H1 (cell line): ENCODE measurements at regions not wholly inside any gene's neighbourhood (a gene's known extent, or its start where the extent isn't known, plus 50 kb on each side); places are given as distances from the start of the nearest gene placed in this dataset.

Experiments used
- CTCF ChIA-PET: fragments of 300-600 bp; sonication (Branson Sonifier 250); formaldehyde crosslinking; loops from one replicate; lab custom pipeline; 2021; ENCODE audit not compliant: partially characterized antibody; lab: Charles Lee
- POLR2A ChIA-PET: fragments of 300-600 bp; sonication (Branson Sonifier 250); formaldehyde crosslinking; loops from one replicate; lab custom pipeline; 2021; ENCODE audit warnings: inconsistent platforms; ENCODE audit not compliant: partially characterized antibody; lab: Charles Lee
- DNase-seq, 2 experiments: peaks; one replicate each; pipeline versions ENCODE4 v3.0.0 to v3.0.0-alpha.2; 2010 to 2022; ENCODE audit warnings: low spot score in 2 of 2, low read depth in 1 of 2, mixed read lengths in 1 of 2
- FAIRE-seq: peaks from 2 replicates; lab custom pipeline; 2011; peaks lifted over from hg19 to GRCh38; lab: Jason Lieb, UNC
- H2AFZ ChIP-seq: 2 replicates; pipeline ENCODE4 v1.8.1; 2012; ENCODE audit warnings: low read length, inconsistent platforms
- H2AK5ac ChIP-seq: 2 replicates; pipeline ENCODE4 v1.6.1; 2013; ENCODE audit warnings: low read depth, low read length
- H2BK120ac ChIP-seq: replicated peaks from 2 replicates; pipeline ENCODE3; 2013; ENCODE audit warnings: low read depth, low read length, inconsistent platforms
- H2BK12ac ChIP-seq: 2 replicates; pipeline ENCODE4 v1.6.1; 2013; ENCODE audit warnings: low read depth, low read length
- H2BK15ac ChIP-seq: 2 replicates; pipeline ENCODE4 v1.6.1; 2013; ENCODE audit warnings: low read length
- H2BK20ac ChIP-seq: 2 replicates; pipeline ENCODE4 v1.6.1; 2013; ENCODE audit warnings: low read length
- H2BK5ac ChIP-seq: 2 replicates; pipeline ENCODE4 v1.6.1; 2013; ENCODE audit warnings: low read depth, low read length
- H3K14ac ChIP-seq: 2 replicates; pipeline ENCODE4 v1.6.1; 2013; ENCODE audit warnings: inconsistent platforms; ENCODE audit not compliant: insufficient read length
- H3K18ac ChIP-seq: 2 replicates; pipeline ENCODE4 v1.6.1; 2013; ENCODE audit warnings: low read length; ENCODE audit errors: extremely low read depth
- H3K23ac ChIP-seq: 2 replicates; pipeline ENCODE4 v1.6.1; 2013; ENCODE audit warnings: inconsistent platforms; ENCODE audit not compliant: insufficient read length
- H3K23me2 ChIP-seq: 2 replicates; pipeline ENCODE4 v1.6.1; 2013; ENCODE audit warnings: low read depth, low read length
- H3K27ac ChIP-seq: 2 replicates; pipeline ENCODE4 v1.6.1; 2011; ENCODE audit warnings: low read depth, low read length, inconsistent platforms
- H3K27me3 ChIP-seq, 4 experiments: replicated peaks in 1 of 4; 1 replicate in 1 of 4; 2 replicates in 3 of 4; pipeline versions ENCODE4 v1.6.1 to v1.8.1; 2011 to 2013; ENCODE audit warnings: low read length in 3 of 4, mild to moderate bottlenecking in 3 of 4, inconsistent platforms in 2 of 4, mixed read lengths in 2 of 4, moderate library complexity in 1 of 4; ENCODE audit not compliant: control insufficient read depth in 3 of 4, insufficient read depth in 3 of 4; ENCODE audit errors: extremely low read depth in 1 of 4
- H3K36me3 ChIP-seq, 4 experiments: 2 replicates each; pipeline versions ENCODE4 v1.6.1 to v1.8.1; 2011 to 2013; ENCODE audit warnings: mild to moderate bottlenecking in 4 of 4, low read length in 3 of 4, moderate library complexity in 2 of 4, control low read depth in 1 of 4, inconsistent platforms in 1 of 4; ENCODE audit not compliant: insufficient read depth in 4 of 4, control insufficient read depth in 2 of 4
- H3K4ac ChIP-seq: replicated peaks from 2 replicates; pipeline ENCODE3; 2013; ENCODE audit warnings: low read length, low read depth, mixed read lengths, inconsistent platforms; ENCODE audit not compliant: insufficient read length
- H3K4me1 ChIP-seq, 4 experiments: replicated peaks in 1 of 4; 1 replicate in 1 of 4; 2 replicates in 3 of 4; pipeline versions ENCODE4 v1.6.1 to v1.8.1; 2011 to 2013; ENCODE audit warnings: low read length in 3 of 4, inconsistent platforms in 2 of 4, mixed read lengths in 1 of 4; ENCODE audit not compliant: insufficient read depth in 4 of 4, control insufficient read depth in 3 of 4
- H3K4me2 ChIP-seq, 2 experiments: 2 replicates each; pipeline versions ENCODE4 v1.6.1 to v1.8.1; 2011 to 2013; ENCODE audit warnings: low read depth in 2 of 2, low read length in 2 of 2, control low read depth in 1 of 2, inconsistent platforms in 1 of 2, mild to moderate bottlenecking in 1 of 2; ENCODE audit not compliant: insufficient read depth in 1 of 2
- H3K4me3 ChIP-seq, 4 experiments: fragments of 200-600, 300-600 bp in 1 of 4; sonication (generic), shearing (Covaris generic), sonication (Bioruptor Twin) in 1 of 4; 2 replicates each; pipeline versions ENCODE4 v1.5.1 to v1.8.1; 2011 to 2016; ENCODE audit warnings: low read length in 4 of 4, low read depth in 3 of 4, control low read depth in 2 of 4, inconsistent platforms in 2 of 4, mild to moderate bottlenecking in 2 of 4, mixed read lengths in 1 of 4, moderate library complexity in 1 of 4; ENCODE audit not compliant: insufficient read depth in 2 of 4; ENCODE audit errors: extremely low read depth in 1 of 4
- H3K56ac ChIP-seq: replicated peaks from 2 replicates; pipeline ENCODE3; 2013; ENCODE audit warnings: low read depth, mild to moderate bottlenecking, mixed read lengths, low read length, inconsistent platforms; ENCODE audit not compliant: insufficient read length
- H3K79me1 ChIP-seq: 2 replicates; pipeline ENCODE4 v1.6.1; 2013; ENCODE audit warnings: low read depth, low read length, control low read depth
- H3K79me2 ChIP-seq, 2 experiments: 2 replicates each; pipeline versions ENCODE4 v1.6.1 to v1.8.1; 2012 to 2013; ENCODE audit warnings: low read length in 2 of 2, mild to moderate bottlenecking in 2 of 2, inconsistent platforms in 1 of 2; ENCODE audit not compliant: insufficient read depth in 2 of 2, control insufficient read depth in 1 of 2
- H3K9ac ChIP-seq, 4 experiments: replicated peaks in 1 of 4; 1 replicate in 1 of 4; 2 replicates in 3 of 4; pipeline versions ENCODE4 v1.6.1 to v1.8.1; 2011 to 2013; ENCODE audit warnings: low read depth in 3 of 4, low read length in 3 of 4, control low read depth in 2 of 4, mild to moderate bottlenecking in 2 of 4, moderate library complexity in 2 of 4, inconsistent platforms in 1 of 4; ENCODE audit errors: extremely low read depth in 1 of 4
- H3K9me3 ChIP-seq, 2 experiments: 2 replicates each; pipeline versions ENCODE4 v1.6.1 to v1.8.1; 2012 to 2013; ENCODE audit warnings: mild to moderate bottlenecking in 2 of 2, moderate library complexity in 2 of 2, control low read depth in 1 of 2, inconsistent platforms in 1 of 2, low read depth in 1 of 2, low read length in 1 of 2, mixed read lengths in 1 of 2; ENCODE audit not compliant: insufficient read depth in 2 of 2
- H4K20me1 ChIP-seq, 2 experiments: replicated peaks in 1 of 2; 2 replicates each; pipeline versions ENCODE3 to v1.8.1; 2011 to 2013; ENCODE audit warnings: inconsistent platforms in 2 of 2, low read length in 2 of 2, mild to moderate bottlenecking in 1 of 2; ENCODE audit not compliant: insufficient read depth in 2 of 2, control insufficient read depth in 1 of 2
- H4K5ac ChIP-seq: 2 replicates; pipeline ENCODE4 v1.6.1; 2013; ENCODE audit warnings: low read length, low read depth, mixed read lengths, inconsistent platforms; ENCODE audit not compliant: insufficient read length
- H4K8ac ChIP-seq: 2 replicates; pipeline ENCODE4 v1.8.0; 2013; ENCODE audit warnings: mild to moderate bottlenecking, moderate library complexity, low read length, inconsistent platforms; ENCODE audit not compliant: insufficient read depth; ENCODE audit errors: extremely low read depth
- H4K91ac ChIP-seq: replicated peaks from 2 replicates; pipeline ENCODE3; 2013; ENCODE audit warnings: low read length, mixed read lengths, inconsistent platforms; ENCODE audit not compliant: insufficient read length
- BRCA1 ChIP-seq: IDR thresholded peaks from 2 replicates; pipeline ENCODE4 v1.6.1; 2012; ENCODE audit warnings: low read depth, low read length, improper control_type of control experiment
- CBX5 ChIP-seq: fragments of 300-800, 300-1000 bp; sonication (generic); IDR thresholded peaks from 2 replicates; pipeline ENCODE4 v1.7.1; 2016; ENCODE audit warnings: antibody characterized with exemption, low read length, low read depth
- CHD1 ChIP-seq: IDR thresholded peaks from 2 replicates; pipeline ENCODE4 v1.6.1; 2012; ENCODE audit warnings: low read depth, low read length, improper control_type of control experiment
- CHD2 ChIP-seq: IDR thresholded peaks from 2 replicates; pipeline ENCODE4 v1.6.1; 2012; ENCODE audit warnings: low read length, improper control_type of control experiment
- CTBP2 ChIP-seq: IDR thresholded peaks from 2 replicates; pipeline ENCODE4 v1.7.0; 2011; ENCODE audit warnings: borderline replicate concordance, mild to moderate bottlenecking, moderate library complexity, mixed read lengths, low read length; ENCODE audit not compliant: insufficient read depth, insufficient read length
- GTF2F1 ChIP-seq: IDR thresholded peaks from 2 replicates; pipeline ENCODE4 v1.6.1; 2012; ENCODE audit warnings: low read depth, low read length, improper control_type of control experiment, borderline replicate concordance
- KDM5A ChIP-seq: fragments of 200-600 bp; IDR thresholded peaks from 2 replicates; pipeline ENCODE4 v1.7.1; 2012; ENCODE audit warnings: mild to moderate bottlenecking, low read length, inconsistent platforms, mixed read lengths
- MAFK ChIP-seq: IDR thresholded peaks from 2 replicates; pipeline ENCODE4 v1.6.1; 2012; ENCODE audit warnings: low read depth, mild to moderate bottlenecking, improper control_type of control experiment, low read length
- POLR2A ChIP-seq, 2 experiments: IDR thresholded peaks; 1 replicate in 1 of 2; 2 replicates in 1 of 2; pipeline ENCODE4 v1.6.1; 2011; ENCODE audit warnings: low read depth in 2 of 2, low read length in 2 of 2, mild to moderate bottlenecking in 2 of 2; ENCODE audit errors: control extremely low read depth in 1 of 2
- SIRT6 ChIP-seq: IDR thresholded peaks from one replicate; pipeline ENCODE4 v1.7.1; 2012; ENCODE audit warnings: low read length, inconsistent platforms
- SIX5 ChIP-seq: IDR thresholded peaks from 2 replicates; pipeline ENCODE4 v1.6.1; 2011; ENCODE audit warnings: mild to moderate bottlenecking, low read depth, low read length
- SP2 ChIP-seq: IDR thresholded peaks from 2 replicates; pipeline ENCODE4 v1.6.1; 2012; ENCODE audit warnings: mild to moderate bottlenecking, low read length, inconsistent platforms
- SP4 ChIP-seq: IDR thresholded peaks from 2 replicates; pipeline ENCODE4 v1.6.1; 2012; ENCODE audit warnings: low read length, inconsistent platforms
- SRF ChIP-seq: IDR thresholded peaks from 2 replicates; pipeline ENCODE4 v1.6.1; 2011; ENCODE audit warnings: mild to moderate bottlenecking, low read depth, low read length, moderate library complexity
- TCF12 ChIP-seq: IDR thresholded peaks from 2 replicates; pipeline ENCODE4 v1.6.1; 2011; ENCODE audit warnings: low read depth, mild to moderate bottlenecking, low read length
- WGBS, 2 experiments: shearing (Covaris generic) in 1 of 2; methylation state at CpG; one replicate each; pipeline versions ENCODE4 v1.1.6 to v1.1.7; 2013 to 2015; ENCODE audit warnings: low lambda C conversion rate in 2 of 2, mixed read lengths in 2 of 2, inconsistent platforms in 1 of 2, low coverage in 1 of 2, missing lambda C conversion rate in 1 of 2; ENCODE audit not compliant: insufficient replicate concordance in 2 of 2, insufficient coverage in 1 of 2, insufficient read length in 1 of 2; ENCODE audit errors: extremely low coverage in 1 of 2, missing lambda C conversion rate in 1 of 2; 5-methylcytosine and 5-hydroxymethylcytosine counted together
- TF ChIP-seq, protein P1 (sequence below): IDR thresholded peaks from 2 replicates; pipeline ENCODE4 v1.6.1; 2011; ENCODE audit warnings: low read length, improper control_type of control experiment

DNA sequence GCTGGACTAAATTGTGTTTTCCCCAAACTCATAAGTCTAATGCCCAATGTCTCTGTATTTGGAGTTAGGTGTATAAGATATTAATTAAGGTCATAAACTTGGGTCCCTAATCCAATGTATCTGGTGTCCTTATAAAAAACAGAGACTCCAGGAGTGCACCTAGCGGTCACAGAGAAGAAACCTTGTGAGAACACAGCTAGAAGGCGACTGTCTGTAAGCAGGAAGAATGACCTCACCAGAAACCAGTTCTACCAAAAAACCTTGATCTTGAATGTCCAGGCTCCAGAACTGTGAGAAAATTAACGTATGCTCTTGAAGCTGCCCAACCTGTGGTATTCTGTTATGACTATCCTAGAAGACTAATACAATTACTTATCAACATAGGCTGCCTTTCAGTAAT is 591.7 kb upstream of the PTPRD start:
- Histone ChIP-seq H4K5ac (no peak overlapping the region), H3K27ac (no peak overlapping the region), H2BK20ac (no peak overlapping the region), H3K4me3 (no peak overlapping the region), H2AK5ac (no peak overlapping the region), H3K4me1 (peaks cover 0 to under 1% (median 0%) of the 10 kb centered on the region in 4 experiments; a peak in 1 of 7 replicates), H3K9me3 (no peaks in the 10 kb centered on the region), H4K20me1 (no peaks in the 10 kb centered on the region), H3K4me2 (no peak overlapping the region), H3K79me2 (no peaks in the 10 kb centered on the region), H3K79me1 (no peaks in the 10 kb centered on the region), H2BK12ac (no peak overlapping the region), H2BK15ac (no peak overlapping the region), H3K4ac (no peak overlapping the region), H2AFZ (no peak overlapping the region), H3K36me3 (no peaks in the 10 kb centered on the region), H3K14ac (no peak overlapping the region), H4K91ac (no peak overlapping the region), H2BK5ac (no peak overlapping the region), H3K23ac (no peak overlapping the region), H3K27me3 (no peaks in the 10 kb centered on the region), H3K23me2 (no peaks in the 10 kb centered on the region), H3K9ac (no peak overlapping the region), H3K18ac (no peak overlapping the region), H2BK120ac (no peak overlapping the region), H3K56ac (no peak overlapping the region), H4K8ac (no peak overlapping the region)
- DNase-seq (no peak), FAIRE-seq (no peak)
- CTCF ChIA-PET = no interaction called here
- POLR2A ChIA-PET = no interaction called here
- WGBS, 2 experiments = 92% methylated on average over 3 of the region's 3 CpGs; no CpG with 5 or more reads in 1 of the 2 experiments
- no peak for TF ChIP-seq SIRT6
- TF ChIP-seq SIX5 = no peak
- no peak for TF ChIP-seq POLR2A (IDR thresholded peaks at IDR 0.05; ENCODE audit: control extremely low read depth in 1 of 2, low read depth in 2 of 2, low read length in 2 of 2)
- no peak for TF ChIP-seq CTBP2
- no peak for TF ChIP-seq TCF12
- no peak for TF ChIP-seq CHD2
- TF ChIP-seq CBX5 = no peak
- TF ChIP-seq SRF = no peak
- TF ChIP-seq, protein P1, sequence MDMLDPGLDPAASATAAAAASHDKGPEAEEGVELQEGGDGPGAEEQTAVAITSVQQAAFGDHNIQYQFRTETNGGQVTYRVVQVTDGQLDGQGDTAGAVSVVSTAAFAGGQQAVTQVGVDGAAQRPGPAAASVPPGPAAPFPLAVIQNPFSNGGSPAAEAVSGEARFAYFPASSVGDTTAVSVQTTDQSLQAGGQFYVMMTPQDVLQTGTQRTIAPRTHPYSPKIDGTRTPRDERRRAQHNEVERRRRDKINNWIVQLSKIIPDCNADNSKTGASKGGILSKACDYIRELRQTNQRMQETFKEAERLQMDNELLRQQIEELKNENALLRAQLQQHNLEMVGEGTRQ = no peak
- no peak for TF ChIP-seq SP4
- no peak for TF ChIP-seq KDM5A
- TF ChIP-seq CHD1 = no peak
- TF ChIP-seq BRCA1 = no peak
- TF ChIP-seq SP2 = no peak
- TF ChIP-seq GTF2F1 = no peak
- no peak for TF ChIP-seq MAFK
